NCI-H2171 (cell line): ENCODE measurements at regions not wholly inside any gene's neighbourhood (a gene's known extent, or its start where the extent isn't known, plus 50 kb on each side); places are given as distances from the start of the nearest gene placed in this dataset.
A peak's percentile ranks its signal among the peaks of the same experiment; 100 is the strongest.
"Not testable (repeated sequence)": the region's sequence is repeated elsewhere in the genome, so short reads cannot be mapped to it uniquely, and the experiment has no call there.

Experiments
- DNase-seq: peaks from one replicate; lab custom pipeline; 2025; lab: John Stamatoyannopoulos, UW

DNA sequence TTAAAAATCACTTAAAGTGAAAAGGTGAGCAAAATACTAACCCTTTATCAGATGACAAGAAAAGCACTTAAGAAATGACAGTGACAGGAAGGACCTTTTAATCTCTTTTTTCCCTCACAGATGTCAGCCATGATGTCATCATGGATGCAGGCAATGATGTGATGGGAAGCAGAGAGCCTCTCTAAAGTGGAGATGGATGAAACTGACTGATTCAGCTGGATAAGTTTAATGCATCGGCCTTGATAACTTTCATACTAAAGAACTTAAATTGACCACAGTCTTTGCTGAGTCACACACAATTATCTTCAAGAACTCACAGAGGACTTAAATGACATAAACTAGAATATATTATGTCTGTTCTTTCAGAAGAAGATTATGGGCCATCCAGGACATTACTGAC is 153.2 kb upstream of the FGF10 start:
- DNase-seq, result no peak

DNA sequence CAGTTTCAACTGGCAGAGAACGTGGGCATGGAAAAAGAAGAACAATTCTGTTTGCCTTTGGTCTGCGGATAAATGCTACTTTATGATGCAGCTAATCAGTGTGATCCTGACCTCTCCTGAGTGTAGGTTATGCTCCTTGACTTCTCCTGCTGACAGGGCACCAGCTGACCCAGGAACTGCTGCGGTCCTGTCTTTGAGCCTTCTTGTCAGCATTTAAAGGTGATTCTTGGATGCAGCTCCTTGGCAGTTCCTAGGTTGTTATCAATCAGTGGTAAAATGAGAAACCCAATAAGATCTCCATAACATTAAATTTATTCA is 150.3 kb upstream of the FGF10 start:
- no peak for DNase-seq

DNA sequence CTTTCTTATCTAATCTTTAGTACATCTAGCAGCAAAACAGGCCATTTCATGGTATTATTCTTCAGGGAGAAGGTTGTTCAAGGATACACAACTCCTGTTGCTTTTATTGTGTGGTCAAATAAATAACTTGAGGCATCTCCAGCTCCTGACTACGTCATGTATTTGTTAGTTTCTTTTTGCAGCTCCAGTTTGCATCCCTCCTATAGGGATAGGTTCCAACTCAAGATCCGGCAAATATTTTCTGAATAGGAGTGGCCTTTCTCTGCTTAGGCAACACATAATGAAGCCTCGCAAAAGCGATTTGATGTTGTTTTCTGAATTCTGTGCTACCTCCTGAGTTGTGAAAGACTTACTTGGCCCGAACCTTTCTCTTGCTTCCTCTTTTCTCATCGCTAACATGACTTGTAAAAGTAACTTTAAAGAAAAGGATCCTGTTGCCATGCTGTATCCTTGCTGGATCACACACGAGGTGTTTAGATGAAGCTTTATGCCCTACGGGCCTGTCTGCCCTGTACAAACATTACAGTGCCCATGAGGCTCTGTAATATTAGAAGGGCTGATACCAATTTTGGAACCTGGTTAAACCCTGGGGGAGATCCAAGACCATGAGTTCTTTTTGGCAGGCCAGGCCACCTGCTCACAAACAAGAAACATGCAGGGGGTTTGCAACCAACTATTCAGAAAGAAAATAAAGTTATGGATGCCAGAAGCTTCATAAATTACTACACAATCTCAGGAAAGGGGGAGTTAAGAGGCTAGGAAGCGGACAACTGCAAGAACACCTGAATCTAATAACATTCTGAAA is 149.8 kb upstream of the FGF10 start:
- DNase-seq, result no peak

DNA sequence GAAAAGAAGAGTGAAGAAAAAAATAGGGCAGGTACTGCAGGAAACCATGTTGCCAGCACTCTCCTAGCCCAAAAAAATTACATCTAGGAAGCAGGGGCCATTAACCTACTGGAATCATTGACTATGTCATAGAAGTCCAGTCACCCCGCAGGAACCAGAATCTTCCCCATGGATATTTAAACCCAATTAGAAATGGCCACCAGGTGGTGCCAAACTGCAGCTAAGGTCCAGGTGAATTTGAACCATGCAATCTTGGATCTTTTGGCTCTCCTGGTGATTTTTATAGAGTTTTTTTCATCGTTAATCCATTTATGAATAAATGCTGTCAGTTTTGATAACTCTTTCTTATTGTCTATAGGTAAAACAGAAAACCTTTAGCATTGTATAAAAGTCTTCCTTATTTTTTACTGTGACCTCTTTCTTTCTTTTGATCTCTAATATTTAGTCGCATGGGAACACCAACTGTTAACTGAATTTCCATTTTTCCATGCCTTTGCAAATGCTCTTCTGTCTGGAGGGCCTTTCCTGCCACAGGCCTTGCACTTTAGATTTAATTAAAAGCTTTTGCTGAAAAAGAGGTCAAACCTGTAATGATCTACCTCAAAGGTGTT is 147.5 kb upstream of the FGF10 start:
- peak; percentile 6 for DNase-seq

DNA sequence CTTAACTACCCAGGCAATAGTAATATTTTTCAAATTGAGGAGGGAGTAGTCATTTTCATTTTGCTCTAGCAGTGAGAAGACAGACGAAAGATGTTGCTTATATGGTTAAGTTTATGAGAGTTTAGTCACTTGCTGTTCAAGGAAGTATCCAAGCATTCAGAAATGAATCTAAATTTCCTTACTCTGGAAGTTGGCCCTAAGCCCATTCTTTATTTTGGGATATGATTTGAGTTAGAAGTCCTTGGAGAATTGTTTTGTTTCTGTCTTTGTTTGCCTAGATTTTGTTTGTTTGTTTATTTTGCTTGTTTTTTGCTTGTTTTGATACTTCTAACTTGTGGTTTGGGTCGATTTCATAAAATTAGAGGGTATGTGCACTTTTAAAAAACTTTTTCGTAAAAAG is 146.4 kb upstream of the FGF10 start:
- DNase-seq, result no peak

DNA sequence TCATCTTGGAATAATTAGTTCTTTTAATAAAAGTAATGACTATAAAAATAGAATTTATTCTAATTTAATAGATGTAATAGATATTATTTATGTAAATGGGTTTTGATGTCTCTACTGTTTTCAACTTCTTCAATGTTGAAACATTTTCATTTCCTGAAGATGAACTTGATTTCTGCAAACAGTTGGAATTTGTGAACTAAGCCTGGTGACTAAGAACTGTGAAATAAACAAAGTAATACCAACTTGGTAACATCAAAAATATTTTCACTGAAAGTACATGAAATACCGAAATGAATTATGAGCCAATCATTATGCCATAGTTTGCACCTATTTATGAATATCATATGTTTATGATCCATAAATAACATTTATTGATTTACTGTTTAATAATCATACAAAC is 143.8 kb upstream of the FGF10 start:
- no peak for DNase-seq

DNA sequence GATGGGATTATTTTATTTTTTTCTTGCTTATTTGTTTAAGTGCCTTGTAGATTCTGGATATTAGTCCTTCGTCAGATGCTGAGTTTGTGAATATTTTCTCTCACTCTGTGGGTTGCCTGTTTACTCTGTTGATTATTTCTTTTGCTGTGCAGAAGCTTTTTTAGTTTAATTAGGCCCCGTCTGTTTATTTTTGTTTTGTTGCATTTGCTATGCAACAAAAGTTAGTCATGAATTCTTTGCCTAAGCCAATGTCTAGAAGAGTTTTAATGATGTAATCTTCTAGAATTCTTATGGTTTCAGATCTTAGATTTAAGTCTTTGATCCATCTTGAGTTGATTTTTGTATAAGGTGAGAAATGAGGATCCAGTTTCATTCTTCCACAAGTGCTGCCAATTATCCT is 142.5 kb upstream of the FGF10 start:
- not testable (repeated sequence) for DNase-seq

DNA sequence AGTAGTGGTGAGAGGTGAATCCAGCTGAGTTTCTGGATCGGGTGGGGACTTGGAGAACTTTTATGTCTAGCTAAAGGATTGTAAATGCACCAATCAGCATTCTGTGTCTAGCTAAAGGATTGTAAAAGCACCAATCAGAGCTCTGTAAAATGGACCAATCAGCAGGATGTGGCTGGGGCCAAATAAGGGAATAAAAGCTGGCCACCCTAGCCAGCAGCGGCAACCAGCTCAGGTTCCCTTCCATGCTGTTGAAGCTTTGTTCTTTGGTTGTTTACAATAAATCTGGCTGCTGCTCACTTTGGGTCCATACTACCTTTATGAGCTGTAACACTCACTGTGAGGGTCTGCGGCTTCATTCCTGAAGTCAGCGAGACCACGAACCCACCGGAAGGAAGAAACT is 141.6 kb upstream of the FGF10 start:
- DNase-seq, result not testable (repeated sequence)

DNA sequence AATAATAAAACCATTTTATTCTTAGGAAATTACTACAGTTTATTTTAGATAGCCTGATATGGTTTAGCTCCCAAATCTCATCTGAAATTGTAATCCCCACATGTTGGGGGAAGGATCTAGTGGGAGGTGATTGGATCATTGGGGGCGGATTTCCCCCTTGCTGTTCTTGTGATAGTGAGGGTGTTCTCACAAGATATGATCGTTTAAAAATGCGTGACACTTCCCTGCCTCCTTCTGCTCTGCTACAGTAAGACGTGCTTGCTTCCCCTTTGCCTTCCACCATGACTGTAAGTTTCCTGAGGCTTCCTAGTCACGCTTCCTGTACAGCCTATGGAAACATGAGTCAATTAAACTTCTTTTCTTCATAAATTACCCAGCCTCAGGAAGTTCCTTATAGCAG is 122.4 kb upstream of the FGF10 start:
- no peak for DNase-seq

DNA sequence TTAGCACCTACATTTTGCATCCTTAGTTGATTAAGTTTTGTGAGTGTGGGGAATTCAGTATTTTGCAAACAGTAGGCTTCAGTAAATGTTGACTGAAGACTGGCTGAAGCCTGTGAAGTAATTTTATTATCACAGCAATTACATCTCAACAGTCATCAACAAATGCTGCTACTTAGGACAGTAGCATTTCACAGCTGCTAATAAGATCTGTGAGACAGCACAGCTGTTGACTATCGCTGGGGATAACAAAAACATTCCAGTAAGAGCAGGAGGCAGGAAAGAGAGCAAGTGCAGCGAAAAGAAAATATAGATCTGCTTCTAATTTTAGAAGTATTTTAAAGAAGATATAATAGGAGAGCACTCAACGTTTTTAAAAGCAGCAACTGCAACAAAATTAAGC is 117.3 kb upstream of the FGF10 start:
- no peak for DNase-seq

DNA sequence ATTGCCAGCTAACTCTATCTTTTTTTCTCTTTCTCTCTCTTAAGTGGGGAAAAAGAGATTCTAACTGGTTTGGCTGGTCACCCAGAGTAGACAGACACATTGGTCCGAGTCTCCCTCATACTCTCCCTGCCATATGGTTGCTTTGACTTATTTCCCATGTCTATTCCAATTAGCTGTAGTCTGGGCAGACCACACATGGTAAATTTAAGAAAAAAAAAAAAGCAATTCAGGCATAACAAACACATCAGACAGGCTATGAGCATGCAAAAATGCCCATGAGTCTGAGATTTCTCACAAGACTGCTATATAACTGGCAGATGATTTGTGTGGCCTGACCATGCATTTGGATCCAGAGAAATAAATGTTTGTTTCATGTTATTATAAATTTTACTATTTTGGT is 110.2 kb upstream of the FGF10 start:
- no peak for DNase-seq

DNA sequence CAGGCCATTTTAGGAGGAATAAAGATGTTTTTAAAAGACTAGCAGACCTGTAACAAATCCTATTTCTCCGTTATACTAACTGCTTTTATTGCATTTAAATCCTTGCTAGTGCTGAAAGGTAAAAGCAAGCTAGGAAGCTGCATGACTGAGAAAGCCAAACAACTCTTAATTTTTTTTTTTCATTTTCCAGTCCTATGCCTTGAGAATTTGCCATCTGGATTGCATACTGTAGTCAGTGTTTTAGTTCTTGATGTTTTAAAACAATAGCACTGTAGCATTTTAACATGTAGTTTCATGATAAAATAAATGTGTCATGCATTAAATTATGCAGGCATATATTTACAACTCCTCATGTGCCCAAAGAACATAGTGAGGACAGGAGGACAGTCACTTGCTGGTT is 108.4 kb upstream of the FGF10 start:
- DNase-seq, result no peak

DNA sequence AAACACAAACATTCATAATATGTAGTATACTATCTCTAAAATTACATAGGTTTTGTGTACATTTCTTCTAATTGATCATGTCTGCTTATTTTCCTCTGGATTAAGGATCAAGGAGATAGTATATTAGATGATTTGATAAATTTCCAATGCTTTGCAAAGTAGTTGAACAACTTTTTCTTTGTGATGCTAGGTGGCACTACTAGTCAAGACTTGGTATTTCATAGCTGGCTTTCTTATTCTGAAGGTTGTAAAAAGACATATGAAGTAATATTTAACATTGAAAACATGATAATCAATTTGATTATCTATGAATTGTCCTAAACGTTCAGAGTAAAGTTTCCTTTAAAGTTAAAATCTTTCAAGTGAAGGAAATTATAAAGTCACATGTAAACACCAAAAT is 106.1 kb upstream of the FGF10 start:
- no peak for DNase-seq

DNA sequence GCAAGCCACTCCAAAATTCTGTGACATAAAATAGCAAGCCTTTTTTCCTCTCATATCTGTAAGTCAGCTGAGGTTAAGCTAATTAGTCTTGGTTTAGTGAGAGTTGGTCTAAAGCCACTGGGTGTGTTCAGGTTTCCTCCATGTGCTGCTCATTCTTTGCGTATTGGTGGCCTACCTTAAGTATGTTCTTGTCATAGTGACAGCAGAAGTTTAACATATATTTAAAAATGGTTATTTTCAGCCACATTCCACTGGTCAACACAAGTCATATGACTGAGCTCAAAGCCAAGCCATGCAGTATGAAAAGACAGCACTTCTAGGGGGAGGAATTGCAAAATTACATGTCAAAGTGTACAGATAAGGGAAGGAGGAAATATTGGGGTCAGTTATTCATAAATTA is 100.5 kb upstream of the FGF10 start:
- no peak for DNase-seq

DNA sequence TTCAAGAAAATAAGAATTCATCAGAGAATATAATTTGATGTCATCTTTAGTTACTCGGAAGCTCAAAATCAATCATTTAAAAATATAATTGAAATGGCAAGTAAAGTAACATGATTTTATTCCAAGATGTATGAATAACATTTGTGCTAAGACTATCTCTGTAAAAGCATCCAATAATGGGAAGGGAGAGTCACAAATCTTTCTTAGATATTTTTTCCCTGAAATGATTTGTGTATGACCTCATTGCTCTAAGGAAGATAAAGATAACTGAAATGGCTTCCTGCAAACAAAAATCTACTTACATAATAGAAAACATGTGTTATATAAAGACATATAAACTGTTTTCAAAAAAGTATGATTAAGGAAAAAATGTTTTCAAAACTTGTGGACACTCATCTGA is 97.4 kb upstream of the FGF10 start:
- no peak for DNase-seq

DNA sequence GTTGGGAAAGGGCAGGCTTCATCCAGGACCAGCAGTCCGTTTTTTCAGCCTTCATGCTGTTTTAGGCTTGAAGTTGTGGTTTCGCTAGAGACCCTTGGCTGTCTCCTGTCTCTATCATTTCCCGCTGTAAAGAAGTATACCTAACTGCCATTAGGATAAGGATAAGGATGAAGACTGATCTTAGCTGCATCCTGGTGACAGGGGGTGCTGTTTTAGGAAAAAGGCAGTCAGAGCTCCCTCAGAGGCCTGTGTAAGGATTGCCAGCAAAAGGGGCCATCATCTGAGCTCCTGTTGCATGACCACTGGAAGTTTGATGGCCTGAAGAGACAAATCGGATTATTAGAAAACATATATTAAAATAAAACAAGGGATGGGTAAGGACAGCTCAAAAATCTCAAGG is 64.8 kb upstream of the FGF10 start:
- DNase-seq, result no peak

DNA sequence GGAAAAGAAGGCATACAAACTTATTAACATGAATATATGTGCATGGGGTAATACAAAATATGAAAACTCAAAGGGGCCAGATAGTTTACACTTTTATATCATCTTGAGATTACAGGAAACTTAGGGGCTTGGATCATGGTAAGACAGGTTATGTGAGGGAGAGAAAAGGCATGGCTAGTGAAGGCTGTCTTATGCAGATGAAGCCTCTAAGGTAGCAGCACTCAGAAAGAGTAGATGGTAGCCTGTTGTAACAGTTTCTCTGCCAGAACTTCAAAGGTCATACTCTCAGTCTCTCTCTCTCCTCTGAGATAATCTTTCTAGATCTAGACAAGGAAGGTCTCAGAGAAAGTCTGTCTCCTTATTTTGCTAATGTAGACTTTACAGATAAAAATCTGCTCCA is 57.2 kb upstream of the FGF10 start:
- no peak for DNase-seq

DNA sequence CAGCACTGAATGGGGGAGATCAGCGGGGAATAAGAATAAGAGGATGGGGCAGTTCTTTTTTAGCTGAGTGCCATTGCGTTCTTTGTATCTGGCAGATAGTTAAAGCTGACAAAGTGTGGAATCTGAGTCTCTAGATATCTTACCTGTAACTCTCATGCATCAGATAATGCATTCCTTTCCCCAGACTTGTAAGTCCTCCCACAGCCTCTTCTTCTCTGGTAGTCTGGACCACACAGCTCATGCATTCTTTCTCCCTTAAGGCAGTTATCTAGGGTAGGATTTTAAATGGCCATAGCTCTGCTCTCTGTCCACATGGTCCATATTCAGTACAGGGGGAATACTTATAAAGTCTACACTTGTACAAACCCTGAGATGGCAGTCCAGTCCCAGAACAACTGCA is 54.0 kb upstream of the FGF10 start:
- no peak for DNase-seq

DNA sequence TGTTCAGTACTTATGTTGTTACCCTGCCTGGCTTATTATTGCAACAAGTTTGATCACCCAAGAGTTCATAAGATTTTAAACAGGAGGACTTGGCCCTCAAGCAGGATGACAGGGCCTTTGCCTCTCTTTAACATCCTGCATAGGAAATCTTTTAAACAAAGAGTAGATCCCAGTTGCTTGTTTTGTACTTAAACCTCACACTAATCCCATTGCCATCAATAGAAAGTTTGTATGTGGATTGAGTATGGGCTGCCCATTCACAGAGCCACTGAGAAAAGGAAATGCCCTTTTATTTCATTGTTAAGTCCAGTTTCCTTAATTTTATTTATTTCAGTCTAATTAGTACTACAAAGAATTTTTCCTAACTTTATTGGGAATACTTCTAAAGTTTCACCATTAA is 52.2 kb upstream of the FGF10 start:
- DNase-seq, result no peak

DNA sequence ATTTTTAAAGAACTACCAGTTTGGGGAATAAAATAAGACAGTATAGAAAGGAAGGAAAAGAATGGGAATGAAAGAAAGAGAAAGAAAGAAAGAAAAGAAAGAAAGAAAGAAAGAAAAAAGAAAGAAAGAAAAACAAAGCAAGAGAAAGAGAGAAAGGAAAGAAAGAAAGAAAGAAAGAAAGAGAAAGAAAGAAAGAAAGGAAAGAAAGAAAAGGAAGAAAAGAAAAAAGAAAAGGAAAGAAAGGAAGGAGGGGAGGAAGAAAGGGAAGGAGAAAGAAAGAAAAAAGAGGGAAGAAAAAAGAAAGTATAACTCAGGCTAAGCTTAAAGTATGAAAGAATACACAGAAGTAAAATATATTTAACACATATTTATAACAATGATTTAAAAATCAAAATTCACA is 51.0 kb upstream of the FGF10 start:
- DNase-seq, result no peak
